ENCODE measurements at regions not wholly inside any gene's neighbourhood (a gene's known extent, or its start where the extent isn't known, plus 50 kb on each side); places are given as distances from the start of the nearest gene placed in this dataset.

DNA sequence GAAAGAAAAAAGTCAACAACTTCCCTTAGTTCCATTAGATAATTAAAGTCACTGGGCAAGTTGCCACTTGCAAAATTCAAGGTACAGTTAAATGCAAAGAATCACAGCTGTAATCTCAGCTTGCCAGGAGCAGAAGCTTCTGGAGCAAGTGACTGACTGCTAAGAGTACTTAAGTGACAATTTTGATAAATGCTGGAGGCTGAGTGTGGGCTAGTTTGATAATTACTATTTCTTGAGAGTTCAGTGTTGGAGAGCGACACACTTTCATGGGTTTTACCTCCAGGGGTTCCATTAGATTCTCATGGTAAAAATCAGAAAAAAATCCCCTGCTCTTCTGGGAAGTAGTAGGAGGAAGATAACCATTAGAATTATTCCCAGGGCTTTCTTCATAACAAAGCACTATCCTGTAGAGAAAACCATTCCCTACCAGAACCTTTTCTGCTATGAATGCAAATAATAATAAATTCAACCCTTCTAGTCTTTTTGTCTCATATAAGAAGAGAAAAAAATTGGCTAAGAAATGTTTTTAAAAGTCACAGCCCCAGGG, 486.3 kb downstream of the POM121L12 start:
- H3K4me3 ChIP-seq = no peak overlapping the region
- no peak overlapping the region for H3K27ac ChIP-seq
- intact Hi-C loops (cut with DNase I) = no loop called here
- no peak overlapping the region for H3K9ac ChIP-seq (ENCODE audit: low read depth in 2 of 2, low read length in 2 of 2)
- no peaks in the 10 kb centered on the region for H3K36me3 ChIP-seq
- H3K4me1 ChIP-seq = no peaks in the 10 kb centered on the region
- TF ChIP-seq, protein P1, sequence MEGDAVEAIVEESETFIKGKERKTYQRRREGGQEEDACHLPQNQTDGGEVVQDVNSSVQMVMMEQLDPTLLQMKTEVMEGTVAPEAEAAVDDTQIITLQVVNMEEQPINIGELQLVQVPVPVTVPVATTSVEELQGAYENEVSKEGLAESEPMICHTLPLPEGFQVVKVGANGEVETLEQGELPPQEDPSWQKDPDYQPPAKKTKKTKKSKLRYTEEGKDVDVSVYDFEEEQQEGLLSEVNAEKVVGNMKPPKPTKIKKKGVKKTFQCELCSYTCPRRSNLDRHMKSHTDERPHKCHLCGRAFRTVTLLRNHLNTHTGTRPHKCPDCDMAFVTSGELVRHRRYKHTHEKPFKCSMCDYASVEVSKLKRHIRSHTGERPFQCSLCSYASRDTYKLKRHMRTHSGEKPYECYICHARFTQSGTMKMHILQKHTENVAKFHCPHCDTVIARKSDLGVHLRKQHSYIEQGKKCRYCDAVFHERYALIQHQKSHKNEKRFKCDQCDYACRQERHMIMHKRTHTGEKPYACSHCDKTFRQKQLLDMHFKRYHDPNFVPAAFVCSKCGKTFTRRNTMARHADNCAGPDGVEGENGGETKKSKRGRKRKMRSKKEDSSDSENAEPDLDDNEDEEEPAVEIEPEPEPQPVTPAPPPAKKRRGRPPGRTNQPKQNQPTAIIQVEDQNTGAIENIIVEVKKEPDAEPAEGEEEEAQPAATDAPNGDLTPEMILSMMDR (IDR thresholded peaks at IDR 0.05) = no peak
- DNase-seq = no peak
- H3K27me3 ChIP-seq = no peaks in the 10 kb centered on the region
- H3K9me3 ChIP-seq = no peaks in the 10 kb centered on the region

DNA sequence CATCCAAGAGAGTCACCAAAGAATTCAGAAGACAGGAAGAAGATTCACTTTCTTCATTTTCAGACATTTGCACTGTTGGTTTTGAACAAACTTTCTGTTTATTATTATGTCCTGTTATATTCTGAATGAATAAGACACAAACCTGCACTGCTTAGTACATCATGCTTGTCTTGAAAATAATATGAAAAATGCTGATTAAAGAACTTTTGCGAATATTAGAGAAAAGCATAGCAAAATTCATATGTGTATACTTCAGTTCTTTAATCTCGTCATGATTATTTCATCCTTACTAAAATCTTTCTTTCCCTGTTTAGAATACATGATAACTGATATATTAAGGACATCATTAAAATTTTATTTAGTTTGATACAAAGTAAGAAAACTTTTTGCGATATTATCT, 504.1 kb downstream of the POM121L12 start:
- TF ChIP-seq, protein P1 (IDR thresholded peaks at IDR 0.05) = no peak
- Histone ChIP-seq H3K4me1 (no peaks in the 10 kb centered on the region), H3K27me3 (no peaks in the 10 kb centered on the region), H3K27ac (no peak overlapping the region), H3K36me3 (no peaks in the 10 kb centered on the region), H3K4me3 (no peak overlapping the region), H3K9ac (ENCODE audit: low read depth in 2 of 2, low read length in 2 of 2) (no peak overlapping the region), H3K9me3 (no peaks in the 10 kb centered on the region)
- intact Hi-C loops (cut with DNase I) = no loop called here
- DNase-seq = no peak

DNA sequence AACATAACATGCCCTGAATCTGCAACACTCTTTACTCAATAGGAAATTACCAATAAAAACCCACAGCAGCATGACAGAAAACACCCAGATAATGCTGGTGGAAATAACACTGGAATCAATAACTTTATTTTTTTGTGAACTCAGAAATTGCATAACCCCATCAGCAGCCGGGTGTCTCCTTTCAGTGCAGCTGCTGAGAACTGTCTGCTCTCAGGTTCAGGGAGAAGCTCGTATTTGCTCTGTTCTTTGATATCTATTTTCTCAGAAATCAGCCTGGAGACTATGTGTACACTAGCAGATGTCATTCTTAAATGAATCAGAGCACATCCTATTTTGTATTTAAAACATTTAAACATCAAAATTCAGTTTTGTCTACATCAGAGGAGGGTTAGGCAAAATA, 506.0 kb downstream of the POM121L12 start:
- DNase-seq = no peak
- Histone ChIP-seq H3K9ac (ENCODE audit: low read depth in 2 of 2, low read length in 2 of 2) (no peak overlapping the region), H3K27me3 (no peaks in the 10 kb centered on the region), H3K4me1 (no peaks in the 10 kb centered on the region), H3K4me3 (no peak overlapping the region), H3K27ac (no peak overlapping the region), H3K36me3 (no peaks in the 10 kb centered on the region), H3K9me3 (no peaks in the 10 kb centered on the region)
- TF ChIP-seq, protein P1 (IDR thresholded peaks at IDR 0.05) = no peak
- intact Hi-C loops (cut with DNase I) = no loop called here

DNA sequence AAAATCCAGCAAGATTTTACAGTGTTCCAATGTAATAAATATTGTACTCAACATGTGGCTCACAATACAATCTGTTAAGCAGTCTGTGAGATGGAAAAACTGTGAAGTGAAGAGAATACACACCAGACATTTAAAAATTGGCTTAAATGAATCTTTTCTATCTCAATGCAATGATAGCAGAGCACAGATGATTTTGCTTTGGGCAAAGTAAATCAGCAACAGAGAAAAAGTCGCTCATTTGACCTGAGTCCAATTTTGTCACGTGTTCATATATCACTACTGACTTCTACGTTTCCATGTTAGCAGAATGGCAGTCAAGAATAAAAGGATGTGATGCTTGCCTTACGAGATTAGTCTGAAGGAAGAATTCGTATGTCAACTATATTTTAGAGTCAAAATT, 506.7 kb downstream of the POM121L12 start:
- H3K4me1 ChIP-seq = no peaks in the 10 kb centered on the region
- H3K27ac ChIP-seq = no peak overlapping the region
- no peak overlapping the region for H3K4me3 ChIP-seq
- TF ChIP-seq, protein P1 (IDR thresholded peaks at IDR 0.05) = no peak
- DNase-seq = no peak
- H3K9ac ChIP-seq (ENCODE audit: low read depth in 2 of 2, low read length in 2 of 2) = no peak overlapping the region
- H3K27me3 ChIP-seq = no peaks in the 10 kb centered on the region
- H3K36me3 ChIP-seq = no peaks in the 10 kb centered on the region
- intact Hi-C loops (cut with DNase I) = no loop called here
- H3K9me3 ChIP-seq = no peaks in the 10 kb centered on the region
